Transverse colon (tissue), 4 donors: ENCODE measurements at regions not wholly inside any gene's neighbourhood (a gene's known extent, or its start where the extent isn't known, plus 50 kb on each side); places are given as distances from the start of the nearest gene placed in this dataset.

Source experiments
- DNase-seq: peaks from one replicate; pipeline ENCODE4 v3.0.0-alpha.2; 2019
- H3K27ac ChIP-seq, 4 donors: fragments of 200-600 bp; sonication (generic); 2 replicates each; pipeline ENCODE4 v1.5.1; 2016 to 2018; ENCODE audit warnings: inconsistent platforms in 4 of 4
- H3K27me3 ChIP-seq: fragments of 200-600 bp; sonication (generic); 2 replicates; pipeline ENCODE4 v1.5.1; 2017; ENCODE audit warnings: inconsistent platforms
- H3K36me3 ChIP-seq, 4 donors: fragments of 200-600 bp; sonication (generic); 2 replicates each; pipeline ENCODE4 v1.5.1; 2017 to 2019; ENCODE audit warnings: inconsistent platforms in 4 of 4
- H3K4me1 ChIP-seq, 4 donors: fragments of 200-600 bp; sonication (generic); 2 replicates each; pipeline ENCODE4 v1.5.1; 2017 to 2020; ENCODE audit warnings: inconsistent platforms in 4 of 4
- H3K4me3 ChIP-seq, 4 donors: fragments of 200-600 bp; sonication (generic); 1 replicate in 1 of 4; 2 replicates in 3 of 4; pipeline versions ENCODE4 v1.5.1 to v1.6.1; 2017 to 2019; ENCODE audit warnings: inconsistent platforms in 4 of 4
- H3K9me3 ChIP-seq, 2 donors: fragments of 200-600 bp; sonication (generic); 2 replicates each; pipeline ENCODE4 v1.5.1; 2017 to 2019; ENCODE audit warnings: inconsistent platforms in 2 of 2
- EP300 ChIP-seq: sonication (generic); formaldehyde crosslinking; IDR thresholded peaks from one replicate; pipeline ENCODE4 v1.6.1; 2017; ENCODE audit warnings: antibody characterized with exemption, low read depth
- POLR2A ChIP-seq: fragments of 450-650 bp; IDR thresholded peaks from one replicate; pipeline ENCODE4 v1.6.1; 2016; ENCODE audit warnings: antibody characterized with exemption, mild to moderate bottlenecking, moderate library complexity
- POLR2AphosphoS5 ChIP-seq, 3 donors: sonication (generic); formaldehyde crosslinking; IDR thresholded peaks; one replicate each; pipeline ENCODE4 v1.6.1; 2016; ENCODE audit warnings: antibody characterized with exemption in 3 of 3
- WGBS, 2 donors: methylation state at CpG; one replicate each; pipeline ENCODE4 v1.1.5; 2018; ENCODE audit warnings: low coverage in 1 of 2; 5-methylcytosine and 5-hydroxymethylcytosine counted together
- in situ Hi-C, 4 donors: fragments of 200-750 bp; cut with MboI; loops; one replicate each; pipeline versions ENCODE4 v1.15.0 to v1.15.1; 2017; ENCODE audit warnings: low sequenced_read_pairs in 3 of 4, low pct_ligation_motif_present in 1 of 4, low pct_unique_long_range_greater_than_20kb in 1 of 4
- intact Hi-C: fragments of 100-400 bp; cut with DNase I; formaldehyde crosslinking; loops from one replicate; pipeline ENCODE4 v1.15.1; 2023; ENCODE audit warnings: low total_unique reads
- TF ChIP-seq, protein P1 (sequence below), 5 experiments: fragments of 200-600 bp in 3 of 5; fragments of 450-650 bp in 2 of 5; sonication (generic) in 3 of 5; IDR thresholded peaks; 1 replicate in 2 of 5; 2 replicates in 3 of 5; pipeline ENCODE4 v1.5.1; 2016 to 2017; ENCODE audit warnings: antibody characterized with exemption in 5 of 5, inconsistent platforms in 3 of 5, mild to moderate bottlenecking in 2 of 5, moderate library complexity in 1 of 5

GRCh38 chr11:100574894-100575769 lies 112.0 kb upstream of the ARHGAP42 start:
- no peaks in the 10 kb centered on the region for H3K9me3 ChIP-seq
- TF ChIP-seq EP300 (no peak), POLR2AphosphoS5 (IDR thresholded peaks at IDR 0.05) (no peak), POLR2A (no peak)
- TF ChIP-seq, protein P1, sequence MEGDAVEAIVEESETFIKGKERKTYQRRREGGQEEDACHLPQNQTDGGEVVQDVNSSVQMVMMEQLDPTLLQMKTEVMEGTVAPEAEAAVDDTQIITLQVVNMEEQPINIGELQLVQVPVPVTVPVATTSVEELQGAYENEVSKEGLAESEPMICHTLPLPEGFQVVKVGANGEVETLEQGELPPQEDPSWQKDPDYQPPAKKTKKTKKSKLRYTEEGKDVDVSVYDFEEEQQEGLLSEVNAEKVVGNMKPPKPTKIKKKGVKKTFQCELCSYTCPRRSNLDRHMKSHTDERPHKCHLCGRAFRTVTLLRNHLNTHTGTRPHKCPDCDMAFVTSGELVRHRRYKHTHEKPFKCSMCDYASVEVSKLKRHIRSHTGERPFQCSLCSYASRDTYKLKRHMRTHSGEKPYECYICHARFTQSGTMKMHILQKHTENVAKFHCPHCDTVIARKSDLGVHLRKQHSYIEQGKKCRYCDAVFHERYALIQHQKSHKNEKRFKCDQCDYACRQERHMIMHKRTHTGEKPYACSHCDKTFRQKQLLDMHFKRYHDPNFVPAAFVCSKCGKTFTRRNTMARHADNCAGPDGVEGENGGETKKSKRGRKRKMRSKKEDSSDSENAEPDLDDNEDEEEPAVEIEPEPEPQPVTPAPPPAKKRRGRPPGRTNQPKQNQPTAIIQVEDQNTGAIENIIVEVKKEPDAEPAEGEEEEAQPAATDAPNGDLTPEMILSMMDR (IDR thresholded peaks at IDR 0.05), result no peak
- H3K36me3 ChIP-seq, result no peaks in the 10 kb centered on the region
- no peaks in the 10 kb centered on the region for H3K4me1 ChIP-seq
- intact Hi-C loops (loop anchor here (5.0 to 10.0 kb wide), 2 partner anchors 110 to 357 kb away; partner anchors contain the start of gene ARHGAP42), in situ Hi-C loops (loop anchor here (5.0 to 25.0 kb wide), 5 partner anchors 280 to 360 kb away; no protein-coding TSS in a partner anchor)
- H3K27ac ChIP-seq, result no peak overlapping the region
- no peak overlapping the region for H3K4me3 ChIP-seq
- H3K27me3 ChIP-seq, result no peaks in the 10 kb centered on the region
- DNase-seq, result no peak
- WGBS, 2 donors, result 67% methylated on average over 1 of the region's 1 CpG

GRCh38 chr11:100575860-100576717 lies 111.0 kb upstream of the ARHGAP42 start:
- no peaks in the 10 kb centered on the region for H3K9me3 ChIP-seq
- in situ Hi-C loops (loop anchor here (5.0 to 25.0 kb wide), 5 partner anchors 279 to 359 kb away; no protein-coding TSS in a partner anchor), intact Hi-C loops (loop anchor here (5.0 to 10.0 kb wide), 2 partner anchors 109 to 356 kb away; partner anchors contain the start of gene ARHGAP42)
- WGBS, 2 donors, result 20 to 25% methylated on average over 4 of the region's 4 CpGs
- no peaks in the 10 kb centered on the region for H3K4me1 ChIP-seq
- no peaks in the 10 kb centered on the region for H3K36me3 ChIP-seq
- no peaks in the 10 kb centered on the region for H3K27me3 ChIP-seq
- no peak overlapping the region for H3K27ac ChIP-seq
- H3K4me3 ChIP-seq, result no peak overlapping the region
- no peak for DNase-seq
- TF ChIP-seq POLR2A (no peak), POLR2AphosphoS5 (IDR thresholded peaks at IDR 0.05) (no peak)
- TF ChIP-seq, protein P1 (IDR thresholded peaks at IDR 0.05), result peak; percentile 71 to 83 (median 78)

- WGBS, 2 donors, result 55 to 73% methylated on average over 3 of the region's 3 CpGs
- Histone ChIP-seq H3K27me3 (no peaks in the 10 kb centered on the region), H3K27ac (no peak overlapping the region), H3K4me3 (no peak overlapping the region), H3K9me3 (no peaks in the 10 kb centered on the region), H3K4me1 (no peaks in the 10 kb centered on the region), H3K36me3 (no peaks in the 10 kb centered on the region)
- intact Hi-C loops, result loop anchor here (5.0 to 10.0 kb wide), 2 partner anchors 108 to 356 kb away; partner anchors contain the start of gene ARHGAP42
- TF ChIP-seq POLR2AphosphoS5 (IDR thresholded peaks at IDR 0.05) (no peak), POLR2A (no peak), EP300 (no peak)
- TF ChIP-seq, protein P1 (IDR thresholded peaks at IDR 0.05), result no peak
- DNase-seq, result no peak
- in situ Hi-C loops, result loop anchor here (5.0 to 25.0 kb wide), 5 partner anchors 278 to 358 kb away; no protein-coding TSS in a partner anchor
Measured at GRCh38 chr11:100576718-100577021, 110.4 kb upstream of the ARHGAP42 start.

DNA sequence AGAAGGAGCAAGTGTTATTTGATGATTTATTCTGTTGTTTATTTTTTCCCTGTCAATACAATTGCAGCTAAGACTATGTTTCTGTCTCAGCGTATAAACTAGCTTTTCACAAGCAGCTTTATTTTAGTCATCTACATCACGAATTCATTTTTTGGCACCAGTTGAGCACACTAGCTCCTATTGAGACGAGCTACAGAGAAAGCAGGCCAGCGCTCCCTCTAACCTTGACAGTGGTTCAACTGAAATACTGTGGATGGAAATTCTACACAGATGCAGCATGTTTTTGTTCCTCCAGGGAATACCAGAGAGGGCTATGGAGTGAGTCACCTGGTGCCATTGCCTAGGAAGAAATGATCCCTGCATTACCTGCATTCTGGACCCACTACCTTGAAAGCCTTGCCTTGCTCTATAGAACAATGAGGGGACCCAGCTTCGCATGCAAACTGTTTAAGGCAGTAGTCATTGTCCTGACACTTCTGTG lies 108.2 kb upstream of the ARHGAP42 start:
- WGBS, 2 donors, result 75 to 78% methylated on average over 4 to 5 of the region's 5 CpGs
- Histone ChIP-seq H3K4me3 (no peak overlapping the region), H3K4me1 (no peaks in the 10 kb centered on the region), H3K36me3 (no peaks in the 10 kb centered on the region), H3K9me3 (no peaks in the 10 kb centered on the region), H3K27me3 (no peaks in the 10 kb centered on the region), H3K27ac (no peak overlapping the region)
- TF ChIP-seq, protein P1 (IDR thresholded peaks at IDR 0.05), result no peak
- TF ChIP-seq POLR2A, result no peak
- TF ChIP-seq POLR2AphosphoS5 (IDR thresholded peaks at IDR 0.05), result no peak
- no peak for TF ChIP-seq EP300
- intact Hi-C loops (loop anchor here (5.0 to 10.0 kb wide), 2 partner anchors 106 to 353 kb away; partner anchors contain the start of gene ARHGAP42), in situ Hi-C loops (loop anchor here (5.0 to 25.0 kb wide), 5 partner anchors 276 to 356 kb away; no protein-coding TSS in a partner anchor)
- DNase-seq, result no peak
